ENCODE measurements at regions not wholly inside any gene's neighbourhood (a gene's known extent, or its start where the extent isn't known, plus 50 kb on each side); places are given as distances from the start of the nearest gene placed in this dataset.
A peak's percentile ranks its signal among the peaks of the same experiment; 100 is the strongest.

- peak; percentile 56; the same call in 1 of the 2 replicates for TF ChIP-seq ZFP90 (CRISPR knock-in tag; IDR thresholded peaks at IDR 0.05; ENCODE audit: borderline replicate concordance)
- peak; percentile 95 for TF ChIP-seq CHCHD3 (CRISPR knock-in tag; IDR thresholded peaks at IDR 0.05)
- TF ChIP-seq BCL3 (CRISPR knock-in tag; IDR thresholded peaks at IDR 0.05): peak; percentile 63; the same call in 1 of the 2 replicates
- TF ChIP-seq REST (IDR thresholded peaks at IDR 0.05; ENCODE audit: borderline replicate concordance in 1 of 2, low read depth in 1 of 2, low read length in 2 of 2): peak in 1 of 2 experiments; percentile 62; a peak in 1 of 4 replicates
- TF ChIP-seq ZBTB33 (CRISPR knock-in tag; IDR thresholded peaks at IDR 0.05): peak; percentile 91; the same call in 1 of the 2 replicates
- TF ChIP-seq ZNF687 (CRISPR knock-in tag; IDR thresholded peaks at IDR 0.05): peak; percentile 97
- TF ChIP-seq ZBTB37 (CRISPR knock-in tag; IDR thresholded peaks at IDR 0.05): peak; percentile 64; the same call in 1 of the 2 replicates
- TF ChIP-seq ZNF414 (CRISPR knock-in tag; IDR thresholded peaks at IDR 0.05): peak; percentile 88; the same call in 1 of the 2 replicates
- peak; percentile 94 for TF ChIP-seq SPEN (CRISPR knock-in tag; IDR thresholded peaks at IDR 0.05; ENCODE audit: low read depth)
- peak; percentile 85; the same call in 1 of the 2 replicates for TF ChIP-seq RFXAP (CRISPR knock-in tag; IDR thresholded peaks at IDR 0.05; ENCODE audit: borderline replicate concordance)
- TF ChIP-seq FOXK1 (CRISPR knock-in tag; IDR thresholded peaks at IDR 0.05; ENCODE audit: borderline replicate concordance, low read depth): peak; percentile 97
- TF ChIP-seq ZFX (CRISPR knock-in tag; IDR thresholded peaks at IDR 0.05; ENCODE audit: low read depth): peak; percentile 83
These were observed 2654.9 kb upstream of the DEFB115 start (continued) for GRCh38 chr20:28602403-28603217.

All from HepG2 (cell line).